NB4 (cell line): ENCODE measurements at regions not wholly inside any gene's neighbourhood (a gene's known extent, or its start where the extent isn't known, plus 50 kb on each side); places are given as distances from the start of the nearest gene placed in this dataset.
"Not testable (repeated sequence)": the region's sequence is repeated elsewhere in the genome, so short reads cannot be mapped to it uniquely, and the experiment has no call there.

Source experiments
- MYC ChIP-seq: IDR thresholded peaks from 2 replicates; pipeline ENCODE4 v1.6.1; 2011; ENCODE audit warnings: low read depth, low read length
- POLR2A ChIP-seq: IDR thresholded peaks from 2 replicates; pipeline ENCODE4 v1.6.1; 2011; ENCODE audit warnings: mild to moderate bottlenecking; ENCODE audit not compliant: insufficient read length; ENCODE audit errors: extremely low read depth
- TF ChIP-seq, protein P1 (sequence below): IDR thresholded peaks from one replicate; pipeline ENCODE4 v1.5.1; 2012; ENCODE audit warnings: low read depth, low read length
- TF ChIP-seq, protein P2 (sequence below): IDR thresholded peaks from 2 replicates; pipeline ENCODE4 v1.6.1; 2011; ENCODE audit warnings: low read depth, low read length

DNA sequence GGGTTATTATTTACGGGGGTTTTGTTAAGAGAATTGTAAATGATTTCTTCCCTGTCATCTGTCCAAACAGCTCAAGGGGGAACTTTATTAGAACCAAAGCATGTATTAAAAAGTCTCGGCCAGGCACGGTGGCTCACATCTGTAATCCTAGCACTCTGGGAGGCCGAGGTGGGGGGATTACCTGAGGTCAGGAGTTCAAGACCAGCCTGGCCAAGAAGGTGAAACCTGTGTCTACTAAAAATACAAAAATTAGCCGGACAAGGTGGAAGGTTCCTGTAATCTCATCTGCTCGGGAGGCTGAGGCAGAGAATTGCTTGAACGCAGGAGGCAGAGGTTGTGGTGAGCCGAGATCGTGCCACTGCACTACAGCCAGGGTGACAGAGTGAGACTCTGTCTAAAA lies 4486.6 kb upstream of the OR11H1 start:
- TF ChIP-seq, protein P1, sequence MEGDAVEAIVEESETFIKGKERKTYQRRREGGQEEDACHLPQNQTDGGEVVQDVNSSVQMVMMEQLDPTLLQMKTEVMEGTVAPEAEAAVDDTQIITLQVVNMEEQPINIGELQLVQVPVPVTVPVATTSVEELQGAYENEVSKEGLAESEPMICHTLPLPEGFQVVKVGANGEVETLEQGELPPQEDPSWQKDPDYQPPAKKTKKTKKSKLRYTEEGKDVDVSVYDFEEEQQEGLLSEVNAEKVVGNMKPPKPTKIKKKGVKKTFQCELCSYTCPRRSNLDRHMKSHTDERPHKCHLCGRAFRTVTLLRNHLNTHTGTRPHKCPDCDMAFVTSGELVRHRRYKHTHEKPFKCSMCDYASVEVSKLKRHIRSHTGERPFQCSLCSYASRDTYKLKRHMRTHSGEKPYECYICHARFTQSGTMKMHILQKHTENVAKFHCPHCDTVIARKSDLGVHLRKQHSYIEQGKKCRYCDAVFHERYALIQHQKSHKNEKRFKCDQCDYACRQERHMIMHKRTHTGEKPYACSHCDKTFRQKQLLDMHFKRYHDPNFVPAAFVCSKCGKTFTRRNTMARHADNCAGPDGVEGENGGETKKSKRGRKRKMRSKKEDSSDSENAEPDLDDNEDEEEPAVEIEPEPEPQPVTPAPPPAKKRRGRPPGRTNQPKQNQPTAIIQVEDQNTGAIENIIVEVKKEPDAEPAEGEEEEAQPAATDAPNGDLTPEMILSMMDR: not testable (repeated sequence)
- TF ChIP-seq POLR2A, MYC: not testable (repeated sequence)
- TF ChIP-seq, protein P2, sequence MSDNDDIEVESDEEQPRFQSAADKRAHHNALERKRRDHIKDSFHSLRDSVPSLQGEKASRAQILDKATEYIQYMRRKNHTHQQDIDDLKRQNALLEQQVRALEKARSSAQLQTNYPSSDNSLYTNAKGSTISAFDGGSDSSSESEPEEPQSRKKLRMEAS: not testable (repeated sequence)
